GM12865 (cell line): ENCODE measurements at regions not wholly inside any gene's neighbourhood (a gene's known extent, or its start where the extent isn't known, plus 50 kb on each side); places are given as distances from the start of the nearest gene placed in this dataset.

ENCODE experiments used
- DNase-seq: peaks from one replicate; pipeline ENCODE4 v3.0.0; 2010; ENCODE audit warnings: low read depth
- H3K4me3 ChIP-seq: 2 replicates; pipeline ENCODE4 v1.5.1; 2011; ENCODE audit warnings: mild to moderate bottlenecking, low read depth, low read length, control low read depth
- CTCF ChIP-seq: IDR thresholded peaks from 2 replicates; pipeline ENCODE4 v1.5.1; 2011; ENCODE audit warnings: low read length, control low read depth, low read depth, inconsistent platforms; ENCODE audit not compliant: insufficient read depth; ENCODE audit errors: missing control alignments

- no peak for DNase-seq
Measured at GRCh38 chr18:65278939-65279667, 471.7 kb upstream of the CDH7 start.

GRCh38 chr18:65269375-65269774 is 481.4 kb upstream of the CDH7 start:
- TF ChIP-seq CTCF, result no peak
- no peak for DNase-seq
- H3K4me3 ChIP-seq, result no peak overlapping the region

More at GRCh38 chr18:65278939-65279667, 471.7 kb upstream of the CDH7 start:
- TF ChIP-seq CTCF, result no peak
- H3K4me3 ChIP-seq, result no peak overlapping the region

- no peak overlapping the region for H3K4me3 ChIP-seq
- no peak for DNase-seq
- TF ChIP-seq CTCF, result no peak
Measured at GRCh38 chr18:65265761-65266160, 485.1 kb upstream of the CDH7 start.

GRCh38 chr18:65260030-65260429 is 490.8 kb upstream of the CDH7 start:
- no peak overlapping the region for H3K4me3 ChIP-seq
- no peak for TF ChIP-seq CTCF
- DNase-seq, result no peak

GRCh38 chr18:65259403-65259802 is 491.4 kb upstream of the CDH7 start:
- no peak overlapping the region for H3K4me3 ChIP-seq
- no peak for DNase-seq
- no peak for TF ChIP-seq CTCF

GRCh38 chr18:65257149-65257548 is 493.7 kb upstream of the CDH7 start:
- no peak for DNase-seq
- TF ChIP-seq CTCF, result no peak
- H3K4me3 ChIP-seq, result no peak overlapping the region

GRCh38 chr18:65255417-65255816 is 495.4 kb upstream of the CDH7 start:
- H3K4me3 ChIP-seq, result no peak overlapping the region
- no peak for DNase-seq
- TF ChIP-seq CTCF, result no peak
